ENCODE measurements at regions not wholly inside any gene's neighbourhood (a gene's known extent, or its start where the extent isn't known, plus 50 kb on each side); places are given as distances from the start of the nearest gene placed in this dataset.

DNA sequence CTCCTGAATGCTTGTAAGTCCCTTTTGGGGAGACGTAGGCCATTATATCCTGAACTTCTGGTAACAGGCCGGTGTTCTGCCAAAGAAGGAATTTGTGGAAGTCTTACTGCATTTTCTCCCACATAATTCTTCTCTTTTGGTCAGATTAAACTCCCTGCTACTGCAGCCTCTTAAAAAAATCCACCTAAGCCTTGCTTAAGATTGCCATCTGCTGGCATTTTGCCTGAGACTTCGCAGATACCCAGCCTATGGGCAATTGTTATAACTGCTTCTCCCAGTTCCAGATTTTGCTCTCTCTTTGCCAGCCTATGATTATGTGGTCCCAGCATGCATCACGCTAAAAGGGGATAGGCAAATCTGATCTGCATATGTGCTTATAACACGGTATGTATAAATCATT is 391.6 kb upstream of the CHD1 start (continued):
- TF ChIP-seq KDM1A (IDR thresholded peaks at IDR 0.05; ENCODE audit: borderline replicate concordance, low read length), result no peak
- TF ChIP-seq KDM4A (IDR thresholded peaks at IDR 0.05; ENCODE audit: low read depth, low read length, severe bottlenecking), result no peak
- TF ChIP-seq BRCA1 (IDR thresholded peaks at IDR 0.05; ENCODE audit: low read depth, low read length), result no peak

Measured in H1 (cell line).